Esophagus squamous epithelium (tissue), 4 donors: ENCODE measurements at regions not wholly inside any gene's neighbourhood (a gene's known extent, or its start where the extent isn't known, plus 50 kb on each side); places are given as distances from the start of the nearest gene placed in this dataset.

ENCODE experiments used
- POLR2A ChIP-seq, 4 donors: fragments of 450-650 bp; IDR thresholded peaks; one replicate each; pipeline ENCODE4 v1.6.1; 2017; ENCODE audit warnings: antibody characterized with exemption in 4 of 4, mild to moderate bottlenecking in 4 of 4, moderate library complexity in 3 of 4
- TF ChIP-seq, protein P1 (sequence below), 6 experiments: fragments of 450-650 bp in 4 of 6; fragments of 200-600 bp in 2 of 6; sonication (generic) in 2 of 6; IDR thresholded peaks; one replicate each; pipeline ENCODE4 v1.5.1; 2016 to 2019; ENCODE audit warnings: antibody characterized with exemption in 6 of 6, mild to moderate bottlenecking in 4 of 6, moderate library complexity in 4 of 6

DNA sequence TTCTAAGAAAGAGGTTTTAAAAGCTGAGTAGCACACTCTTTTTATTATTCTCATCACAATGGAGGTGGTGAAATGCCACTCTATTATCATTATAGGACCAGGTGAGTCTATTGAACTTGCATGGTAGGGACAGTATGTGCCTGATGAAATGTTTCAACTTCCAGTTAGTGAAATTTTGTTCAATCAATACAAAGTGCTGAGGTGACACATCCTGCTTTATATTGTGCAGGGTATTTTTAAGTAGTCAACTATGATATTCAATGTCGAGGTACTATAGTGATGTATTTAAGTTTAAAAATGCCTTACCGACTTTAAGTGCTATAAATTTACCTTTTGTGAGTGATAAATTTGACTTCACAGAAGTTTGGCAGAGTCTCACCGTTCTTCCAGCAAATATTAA, 284.7 kb upstream of the BRINP3 start:
- TF ChIP-seq, protein P1, sequence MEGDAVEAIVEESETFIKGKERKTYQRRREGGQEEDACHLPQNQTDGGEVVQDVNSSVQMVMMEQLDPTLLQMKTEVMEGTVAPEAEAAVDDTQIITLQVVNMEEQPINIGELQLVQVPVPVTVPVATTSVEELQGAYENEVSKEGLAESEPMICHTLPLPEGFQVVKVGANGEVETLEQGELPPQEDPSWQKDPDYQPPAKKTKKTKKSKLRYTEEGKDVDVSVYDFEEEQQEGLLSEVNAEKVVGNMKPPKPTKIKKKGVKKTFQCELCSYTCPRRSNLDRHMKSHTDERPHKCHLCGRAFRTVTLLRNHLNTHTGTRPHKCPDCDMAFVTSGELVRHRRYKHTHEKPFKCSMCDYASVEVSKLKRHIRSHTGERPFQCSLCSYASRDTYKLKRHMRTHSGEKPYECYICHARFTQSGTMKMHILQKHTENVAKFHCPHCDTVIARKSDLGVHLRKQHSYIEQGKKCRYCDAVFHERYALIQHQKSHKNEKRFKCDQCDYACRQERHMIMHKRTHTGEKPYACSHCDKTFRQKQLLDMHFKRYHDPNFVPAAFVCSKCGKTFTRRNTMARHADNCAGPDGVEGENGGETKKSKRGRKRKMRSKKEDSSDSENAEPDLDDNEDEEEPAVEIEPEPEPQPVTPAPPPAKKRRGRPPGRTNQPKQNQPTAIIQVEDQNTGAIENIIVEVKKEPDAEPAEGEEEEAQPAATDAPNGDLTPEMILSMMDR (IDR thresholded peaks at IDR 0.05), result no peak
- no peak for TF ChIP-seq POLR2A (IDR thresholded peaks at IDR 0.05)
